K562 (cell line): ENCODE measurements at regions not wholly inside any gene's neighbourhood (a gene's known extent, or its start where the extent isn't known, plus 50 kb on each side); places are given as distances from the start of the nearest gene placed in this dataset.

Source experiments
- ATAC-seq: fragments of 200-7000 bp; cut with Tn5 transposase; 3 replicates; pipeline ENCODE4 v1.9.1; 2020; ENCODE audit warnings: moderate library complexity
- BruUV-seq: library from RNA; stranded (reverse); fragments of 400-500 nt; replicated peaks from 2 replicates; lab custom pipeline; 2021; lab: Mats Ljungman, UMichigan
- CTCF ChIA-PET: fragments of 300-600 bp; formaldehyde crosslinking; extraction: SDS; loops from one replicate; lab custom pipeline; 2021; ENCODE audit warnings: low intra/inter-chr PET ratio; lab: Yijun Ruan, JAX
- POLR2A ChIA-PET: fragments of 300-600, 350-650 bp; sonication (Branson Sonifier 250); formaldehyde crosslinking; extraction: SDS; loops from one replicate; lab custom pipeline; 2021; ENCODE audit warnings: antibody characterized with exemption, inconsistent platforms; lab: Yijun Ruan, JAX
- DNase-seq, 4 experiments: peaks; one replicate each; pipeline versions ENCODE4 v3.0.0 to v3.0.0-alpha.2; 2011 to 2018; ENCODE audit warnings: low spot score in 3 of 4, mixed read lengths in 3 of 4; ENCODE audit errors: extremely low read depth in 1 of 4
- FAIRE-seq: peaks from 2 replicates; lab custom pipeline; 2011; peaks lifted over from hg19 to GRCh38; lab: Jason Lieb, UNC
- H2AFZ ChIP-seq: 2 replicates; pipeline ENCODE4 v1.6.0; 2011; ENCODE audit warnings: low read depth, low read length, control low read depth, inconsistent platforms
- H3K27ac ChIP-seq: fragments of 200-600 bp; 3 replicates; pipeline ENCODE4 v1.8.0; 2011; ENCODE audit warnings: low read depth, mild to moderate bottlenecking, control low read depth, inconsistent platforms, low read length, moderate library complexity, mixed read lengths; ENCODE audit errors: extremely low read depth
- H3K27me3 ChIP-seq, 2 experiments: fragments of 300-600 bp in 1 of 2; 2 replicates in 1 of 2; 3 replicates in 1 of 2; pipeline versions ENCODE4 v1.6.0 to v1.8.0; 2011; ENCODE audit warnings: inconsistent platforms in 2 of 2, low read length in 2 of 2, mild to moderate bottlenecking in 1 of 2, mixed read lengths in 1 of 2, moderate library complexity in 1 of 2; ENCODE audit not compliant: control insufficient read depth in 2 of 2, insufficient read depth in 2 of 2
- H3K36me3 ChIP-seq: fragments of 300-600 bp; 3 replicates; pipeline ENCODE4 v1.8.0; 2011; ENCODE audit warnings: mild to moderate bottlenecking, low read length, inconsistent platforms; ENCODE audit not compliant: control insufficient read depth, insufficient read depth
- H3K4me1 ChIP-seq, 2 experiments: fragments of 200-600 bp in 1 of 2; replicated peaks in 1 of 2; 2 replicates in 1 of 2; 3 replicates in 1 of 2; pipeline versions ENCODE4 v1.5.1 to v1.8.0; 2011; ENCODE audit warnings: inconsistent platforms in 2 of 2, low read length in 2 of 2, mild to moderate bottlenecking in 1 of 2, mixed read lengths in 1 of 2, moderate library complexity in 1 of 2; ENCODE audit not compliant: control insufficient read depth in 2 of 2, insufficient read depth in 2 of 2
- H3K4me2 ChIP-seq: 2 replicates; pipeline ENCODE4 v1.6.1; 2011; ENCODE audit warnings: low read length, control low read depth, inconsistent platforms, mixed read lengths; ENCODE audit not compliant: insufficient read depth
- H3K4me3 ChIP-seq: fragments of 200-600 bp; sonication (generic), shearing (Covaris generic); 2 replicates; pipeline ENCODE4 v1.5.1; 2016; ENCODE audit warnings: control low read depth, inconsistent platforms
- H3K79me2 ChIP-seq: fragments of 200-600 bp; 3 replicates; pipeline ENCODE4 v1.8.0; 2011; ENCODE audit warnings: low read length, inconsistent platforms; ENCODE audit not compliant: control insufficient read depth, insufficient read depth
- H3K9ac ChIP-seq, 2 experiments: 2 replicates each; pipeline versions ENCODE4 v1.6.0 to v1.6.1; 2011; ENCODE audit warnings: low read depth in 2 of 2, low read length in 2 of 2, control low read depth in 1 of 2, inconsistent platforms in 1 of 2, mild to moderate bottlenecking in 1 of 2, mixed read lengths in 1 of 2; ENCODE audit not compliant: insufficient read depth in 1 of 2
- H3K9me1 ChIP-seq: one replicate; pipeline ENCODE4 v1.6.0; 2011; ENCODE audit warnings: inconsistent platforms, mild to moderate bottlenecking, low read length, moderate library complexity; ENCODE audit not compliant: control insufficient read depth, insufficient read depth
- H3K9me3 ChIP-seq: replicated peaks from 2 replicates; pipeline ENCODE4 v1.5.1; 2011; ENCODE audit warnings: low read depth, low read length, inconsistent platforms; ENCODE audit not compliant: control insufficient read depth, insufficient read depth
- H4K20me1 ChIP-seq: replicated peaks from 2 replicates; pipeline ENCODE4 v1.6.1; 2011; ENCODE audit warnings: low read length, inconsistent platforms, mixed read lengths; ENCODE audit not compliant: control insufficient read depth, insufficient read depth
- ERF ChIP-seq: fragments of 450-650 bp; formaldehyde crosslinking; IDR thresholded peaks from 2 replicates; pipeline ENCODE4 v1.4.0; 2020; ENCODE audit warnings: mild to moderate bottlenecking, mixed read lengths
- XRCC3 ChIP-seq: fragments of 450-650 bp; IDR thresholded peaks from 2 replicates; pipeline ENCODE4 v1.6.1; 2017; ENCODE audit warnings: mild to moderate bottlenecking, moderate library complexity
- ZNF707 ChIP-seq: fragments of 250-450 bp; sonication (Bioruptor Pico); conservative IDR thresholded peaks from 2 replicates; pipeline ENCODE4 v1.8.0; 2022; ENCODE audit warnings: inconsistent platforms, mild to moderate bottlenecking, moderate library complexity
- ZNF717 ChIP-seq: fragments of 250-450 bp; sonication (Bioruptor Pico); IDR thresholded peaks from 2 replicates; pipeline ENCODE4 v1.5.0; 2021
- WGBS: fragments of 100-300 bp; shearing (Covaris generic); methylation state at CpG from one replicate; pipeline ENCODE4 v1.1.6; 2016; ENCODE audit warnings: low coverage, mixed read lengths; ENCODE audit not compliant: insufficient coverage; ENCODE audit errors: missing lambda C conversion rate; 5-methylcytosine and 5-hydroxymethylcytosine counted together
- in situ Hi-C: fragments of 300-500 bp; cut with MboI; formaldehyde crosslinking; loops from 4 replicates; pipeline ENCODE4 v1.15.0; 2018; ENCODE audit warnings: inconsistent platforms, mixed read lengths
- intact Hi-C: fragments of 100-400 bp; cut with micrococcal nuclease; formaldehyde crosslinking; loops from 2 replicates; pipeline ENCODE4 v1.14.2; 2022
- TF ChIP-seq, protein P1 (sequence below): sonication (generic); formaldehyde crosslinking; IDR thresholded peaks from 2 replicates; pipeline ENCODE4 v1.8.0; 2023; ENCODE audit warnings: missing genetic modification reagents, mild to moderate bottlenecking, borderline replicate concordance
- TF ChIP-seq, protein P2 (sequence below), 2 experiments: fragments of 450-650 bp in 1 of 2; sonication (generic) in 1 of 2; formaldehyde crosslinking; conservative IDR thresholded peaks; 2 replicates each; pipeline versions ENCODE4 v1.4.0 to v1.8.1; 2020 to 2022; ENCODE audit warnings: mild to moderate bottlenecking in 1 of 2, missing genetic modification reagents in 1 of 2
- TF ChIP-seq, protein P3 (sequence below): fragments of 450-650 bp; conservative IDR thresholded peaks from 2 replicates; pipeline ENCODE4 v1.6.1; 2016; ENCODE audit warnings: missing genetic modification characterization, low read depth, mild to moderate bottlenecking, missing compliant biosample characterization, moderate library complexity
- TF ChIP-seq, protein P4 (sequence below): sonication (generic); formaldehyde crosslinking; IDR thresholded peaks from 2 replicates; pipeline ENCODE4 v1.8.0; 2023; ENCODE audit warnings: mild to moderate bottlenecking, missing genetic modification reagents

- TF ChIP-seq, protein P1, sequence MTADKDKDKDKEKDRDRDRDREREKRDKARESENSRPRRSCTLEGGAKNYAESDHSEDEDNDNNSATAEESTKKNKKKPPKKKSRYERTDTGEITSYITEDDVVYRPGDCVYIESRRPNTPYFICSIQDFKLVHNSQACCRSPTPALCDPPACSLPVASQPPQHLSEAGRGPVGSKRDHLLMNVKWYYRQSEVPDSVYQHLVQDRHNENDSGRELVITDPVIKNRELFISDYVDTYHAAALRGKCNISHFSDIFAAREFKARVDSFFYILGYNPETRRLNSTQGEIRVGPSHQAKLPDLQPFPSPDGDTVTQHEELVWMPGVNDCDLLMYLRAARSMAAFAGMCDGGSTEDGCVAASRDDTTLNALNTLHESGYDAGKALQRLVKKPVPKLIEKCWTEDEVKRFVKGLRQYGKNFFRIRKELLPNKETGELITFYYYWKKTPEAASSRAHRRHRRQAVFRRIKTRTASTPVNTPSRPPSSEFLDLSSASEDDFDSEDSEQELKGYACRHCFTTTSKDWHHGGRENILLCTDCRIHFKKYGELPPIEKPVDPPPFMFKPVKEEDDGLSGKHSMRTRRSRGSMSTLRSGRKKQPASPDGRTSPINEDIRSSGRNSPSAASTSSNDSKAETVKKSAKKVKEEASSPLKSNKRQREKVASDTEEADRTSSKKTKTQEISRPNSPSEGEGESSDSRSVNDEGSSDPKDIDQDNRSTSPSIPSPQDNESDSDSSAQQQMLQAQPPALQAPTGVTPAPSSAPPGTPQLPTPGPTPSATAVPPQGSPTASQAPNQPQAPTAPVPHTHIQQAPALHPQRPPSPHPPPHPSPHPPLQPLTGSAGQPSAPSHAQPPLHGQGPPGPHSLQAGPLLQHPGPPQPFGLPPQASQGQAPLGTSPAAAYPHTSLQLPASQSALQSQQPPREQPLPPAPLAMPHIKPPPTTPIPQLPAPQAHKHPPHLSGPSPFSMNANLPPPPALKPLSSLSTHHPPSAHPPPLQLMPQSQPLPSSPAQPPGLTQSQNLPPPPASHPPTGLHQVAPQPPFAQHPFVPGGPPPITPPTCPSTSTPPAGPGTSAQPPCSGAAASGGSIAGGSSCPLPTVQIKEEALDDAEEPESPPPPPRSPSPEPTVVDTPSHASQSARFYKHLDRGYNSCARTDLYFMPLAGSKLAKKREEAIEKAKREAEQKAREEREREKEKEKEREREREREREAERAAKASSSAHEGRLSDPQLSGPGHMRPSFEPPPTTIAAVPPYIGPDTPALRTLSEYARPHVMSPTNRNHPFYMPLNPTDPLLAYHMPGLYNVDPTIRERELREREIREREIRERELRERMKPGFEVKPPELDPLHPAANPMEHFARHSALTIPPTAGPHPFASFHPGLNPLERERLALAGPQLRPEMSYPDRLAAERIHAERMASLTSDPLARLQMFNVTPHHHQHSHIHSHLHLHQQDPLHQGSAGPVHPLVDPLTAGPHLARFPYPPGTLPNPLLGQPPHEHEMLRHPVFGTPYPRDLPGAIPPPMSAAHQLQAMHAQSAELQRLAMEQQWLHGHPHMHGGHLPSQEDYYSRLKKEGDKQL (CRISPR knock-in tag): no peak
Measured at GRCh38 chr11:11206484-11206883, 146.6 kb downstream of the CSNK2A3 start (continued).

DNA sequence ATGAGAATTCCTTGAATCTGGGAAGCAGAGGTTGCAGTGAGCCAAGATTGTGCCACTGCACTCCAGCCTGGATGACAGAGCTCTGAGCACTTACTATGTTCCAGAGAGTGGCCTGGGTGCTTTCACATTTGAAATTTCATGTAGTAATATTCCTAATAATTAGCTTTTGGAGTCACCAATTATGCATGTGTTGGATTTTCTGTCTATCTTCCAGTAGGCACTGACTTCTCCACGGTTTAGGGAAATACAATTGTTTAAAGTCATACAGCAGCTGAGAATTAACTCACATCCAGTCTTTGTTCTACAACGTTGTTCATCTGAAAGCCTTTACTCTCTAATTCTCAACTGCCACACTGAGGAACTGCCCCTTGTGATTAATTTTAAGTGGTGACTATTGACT is 150.2 kb downstream of the CSNK2A3 start:
- Histone ChIP-seq H3K4me2 (no peak overlapping the region), H3K79me2 (no peaks in the 10 kb centered on the region), H2AFZ (no peak overlapping the region), H3K9ac (no peak overlapping the region), H3K4me1 (no peaks in the 10 kb centered on the region), H3K27me3 (no peaks in the 10 kb centered on the region; a peak in 2 of 5 replicates), H4K20me1 (no peaks in the 10 kb centered on the region), H3K9me3 (no peaks in the 10 kb centered on the region), H3K27ac (no peak overlapping the region), H3K36me3 (no peaks in the 10 kb centered on the region), H3K9me1 (no peaks in the 10 kb centered on the region), H3K4me3 (no peak overlapping the region)
- FAIRE-seq (no peak), DNase-seq (no peak), ATAC-seq (no peak)
- intact Hi-C loops: no loop called here
- WGBS: 7% methylated on average over 2 of the region's 2 CpGs
- in situ Hi-C loops: no loop called here
- POLR2A ChIA-PET: no interaction called here
- no TSS peak for BruUV-seq
- CTCF ChIA-PET: no interaction called here
- TF ChIP-seq, protein P2, sequence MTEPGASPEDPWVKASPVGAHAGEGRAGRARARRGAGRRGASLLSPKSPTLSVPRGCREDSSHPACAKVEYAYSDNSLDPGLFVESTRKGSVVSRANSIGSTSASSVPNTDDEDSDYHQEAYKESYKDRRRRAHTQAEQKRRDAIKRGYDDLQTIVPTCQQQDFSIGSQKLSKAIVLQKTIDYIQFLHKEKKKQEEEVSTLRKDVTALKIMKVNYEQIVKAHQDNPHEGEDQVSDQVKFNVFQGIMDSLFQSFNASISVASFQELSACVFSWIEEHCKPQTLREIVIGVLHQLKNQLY (CRISPR knock-in tag; conservative IDR thresholded peaks at IDR 0.05): no peak
- TF ChIP-seq, protein P3, sequence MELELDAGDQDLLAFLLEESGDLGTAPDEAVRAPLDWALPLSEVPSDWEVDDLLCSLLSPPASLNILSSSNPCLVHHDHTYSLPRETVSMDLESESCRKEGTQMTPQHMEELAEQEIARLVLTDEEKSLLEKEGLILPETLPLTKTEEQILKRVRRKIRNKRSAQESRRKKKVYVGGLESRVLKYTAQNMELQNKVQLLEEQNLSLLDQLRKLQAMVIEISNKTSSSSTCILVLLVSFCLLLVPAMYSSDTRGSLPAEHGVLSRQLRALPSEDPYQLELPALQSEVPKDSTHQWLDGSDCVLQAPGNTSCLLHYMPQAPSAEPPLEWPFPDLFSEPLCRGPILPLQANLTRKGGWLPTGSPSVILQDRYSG (tag): no peak
- TF ChIP-seq, protein P4, sequence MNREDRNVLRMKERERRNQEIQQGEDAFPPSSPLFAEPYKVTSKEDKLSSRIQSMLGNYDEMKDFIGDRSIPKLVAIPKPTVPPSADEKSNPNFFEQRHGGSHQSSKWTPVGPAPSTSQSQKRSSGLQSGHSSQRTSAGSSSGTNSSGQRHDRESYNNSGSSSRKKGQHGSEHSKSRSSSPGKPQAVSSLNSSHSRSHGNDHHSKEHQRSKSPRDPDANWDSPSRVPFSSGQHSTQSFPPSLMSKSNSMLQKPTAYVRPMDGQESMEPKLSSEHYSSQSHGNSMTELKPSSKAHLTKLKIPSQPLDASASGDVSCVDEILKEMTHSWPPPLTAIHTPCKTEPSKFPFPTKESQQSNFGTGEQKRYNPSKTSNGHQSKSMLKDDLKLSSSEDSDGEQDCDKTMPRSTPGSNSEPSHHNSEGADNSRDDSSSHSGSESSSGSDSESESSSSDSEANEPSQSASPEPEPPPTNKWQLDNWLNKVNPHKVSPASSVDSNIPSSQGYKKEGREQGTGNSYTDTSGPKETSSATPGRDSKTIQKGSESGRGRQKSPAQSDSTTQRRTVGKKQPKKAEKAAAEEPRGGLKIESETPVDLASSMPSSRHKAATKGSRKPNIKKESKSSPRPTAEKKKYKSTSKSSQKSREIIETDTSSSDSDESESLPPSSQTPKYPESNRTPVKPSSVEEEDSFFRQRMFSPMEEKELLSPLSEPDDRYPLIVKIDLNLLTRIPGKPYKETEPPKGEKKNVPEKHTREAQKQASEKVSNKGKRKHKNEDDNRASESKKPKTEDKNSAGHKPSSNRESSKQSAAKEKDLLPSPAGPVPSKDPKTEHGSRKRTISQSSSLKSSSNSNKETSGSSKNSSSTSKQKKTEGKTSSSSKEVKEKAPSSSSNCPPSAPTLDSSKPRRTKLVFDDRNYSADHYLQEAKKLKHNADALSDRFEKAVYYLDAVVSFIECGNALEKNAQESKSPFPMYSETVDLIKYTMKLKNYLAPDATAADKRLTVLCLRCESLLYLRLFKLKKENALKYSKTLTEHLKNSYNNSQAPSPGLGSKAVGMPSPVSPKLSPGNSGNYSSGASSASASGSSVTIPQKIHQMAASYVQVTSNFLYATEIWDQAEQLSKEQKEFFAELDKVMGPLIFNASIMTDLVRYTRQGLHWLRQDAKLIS (CRISPR knock-in tag): no peak
- no peak for TF ChIP-seq XRCC3
- no peak for TF ChIP-seq ZNF717
- TF ChIP-seq ZNF707 (CRISPR knock-in tag): no peak
- TF ChIP-seq ERF (CRISPR knock-in tag): no peak
